Right atrium auricular region (tissue), 2 donors: ENCODE measurements at regions not wholly inside any gene's neighbourhood (a gene's known extent, or its start where the extent isn't known, plus 50 kb on each side); places are given as distances from the start of the nearest gene placed in this dataset.

Experiments
- DNase-seq: peaks from one replicate; pipeline ENCODE4 v3.0.0-alpha.2; 2019; ENCODE audit warnings: low spot score
- H3K27ac ChIP-seq, 2 donors: fragments of 200-600 bp; sonication (generic); 1 replicate in 1 of 2; 2 replicates in 1 of 2; pipeline ENCODE4 v1.5.1; 2016 to 2019
- H3K27me3 ChIP-seq, 2 donors: fragments of 200-600 bp; sonication (generic); one replicate each; pipeline versions ENCODE4 v1.5.1 to v1.6.0; 2017 to 2019
- H3K36me3 ChIP-seq: fragments of 200-600 bp; sonication (generic); one replicate; pipeline ENCODE4 v1.5.1; 2016
- H3K4me1 ChIP-seq, 2 donors: fragments of 200-600 bp; sonication (generic); one replicate each; pipeline versions ENCODE4 v1.5.1 to v1.6.0; 2017 to 2019
- H3K4me3 ChIP-seq, 2 donors: fragments of 200-600 bp; sonication (generic); 1 replicate in 1 of 2; 2 replicates in 1 of 2; pipeline ENCODE4 v1.5.1; 2017 to 2019; ENCODE audit warnings: mild to moderate bottlenecking in 1 of 2, moderate library complexity in 1 of 2
- H3K9me3 ChIP-seq, 2 donors: fragments of 200-600 bp; sonication (generic); one replicate each; pipeline ENCODE4 v1.5.1; 2019
- TF ChIP-seq, protein P1 (sequence below), 2 donors: fragments of 200-600 bp; sonication (generic); IDR thresholded peaks; one replicate each; pipeline ENCODE4 v1.5.1; 2019; ENCODE audit warnings: antibody characterized with exemption in 2 of 2

GRCh38 chr4:147351083-147351787, 129.7 kb upstream of the EDNRA start:
- Histone ChIP-seq H3K4me1 (no peaks in the 10 kb centered on the region), H3K27me3 (no peaks in the 10 kb centered on the region), H3K27ac (no peak overlapping the region), H3K4me3 (no peak overlapping the region), H3K36me3 (no peaks in the 10 kb centered on the region), H3K9me3 (no peaks in the 10 kb centered on the region)
- DNase-seq: no peak
- TF ChIP-seq, protein P1, sequence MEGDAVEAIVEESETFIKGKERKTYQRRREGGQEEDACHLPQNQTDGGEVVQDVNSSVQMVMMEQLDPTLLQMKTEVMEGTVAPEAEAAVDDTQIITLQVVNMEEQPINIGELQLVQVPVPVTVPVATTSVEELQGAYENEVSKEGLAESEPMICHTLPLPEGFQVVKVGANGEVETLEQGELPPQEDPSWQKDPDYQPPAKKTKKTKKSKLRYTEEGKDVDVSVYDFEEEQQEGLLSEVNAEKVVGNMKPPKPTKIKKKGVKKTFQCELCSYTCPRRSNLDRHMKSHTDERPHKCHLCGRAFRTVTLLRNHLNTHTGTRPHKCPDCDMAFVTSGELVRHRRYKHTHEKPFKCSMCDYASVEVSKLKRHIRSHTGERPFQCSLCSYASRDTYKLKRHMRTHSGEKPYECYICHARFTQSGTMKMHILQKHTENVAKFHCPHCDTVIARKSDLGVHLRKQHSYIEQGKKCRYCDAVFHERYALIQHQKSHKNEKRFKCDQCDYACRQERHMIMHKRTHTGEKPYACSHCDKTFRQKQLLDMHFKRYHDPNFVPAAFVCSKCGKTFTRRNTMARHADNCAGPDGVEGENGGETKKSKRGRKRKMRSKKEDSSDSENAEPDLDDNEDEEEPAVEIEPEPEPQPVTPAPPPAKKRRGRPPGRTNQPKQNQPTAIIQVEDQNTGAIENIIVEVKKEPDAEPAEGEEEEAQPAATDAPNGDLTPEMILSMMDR (IDR thresholded peaks at IDR 0.05): no peak

DNA sequence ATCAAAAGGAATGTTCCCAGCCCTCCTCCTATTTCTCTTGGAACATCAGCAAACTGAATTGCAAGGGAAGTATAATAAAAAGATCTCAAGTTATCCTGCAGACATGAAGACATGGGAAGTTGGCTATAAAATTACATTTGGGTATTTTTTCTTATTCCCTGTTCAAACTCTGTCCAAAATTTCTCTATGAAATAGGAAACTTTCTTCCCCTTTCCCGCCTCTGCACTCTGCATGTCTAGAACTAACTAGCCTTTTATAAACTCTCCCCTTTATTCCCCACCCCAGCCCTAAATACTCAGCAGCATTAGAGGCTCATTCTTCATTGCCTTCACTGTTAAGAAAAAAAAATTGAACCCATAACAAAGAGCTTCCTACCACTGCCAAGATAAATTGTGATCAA, 126.7 kb upstream of the EDNRA start:
- no peaks in the 10 kb centered on the region for H3K36me3 ChIP-seq
- no peak overlapping the region for H3K27ac ChIP-seq
- no peak overlapping the region for H3K4me3 ChIP-seq
- no peaks in the 10 kb centered on the region for H3K9me3 ChIP-seq
- TF ChIP-seq, protein P1 (IDR thresholded peaks at IDR 0.05): no peak
- H3K27me3 ChIP-seq: no peaks in the 10 kb centered on the region
- no peaks in the 10 kb centered on the region for H3K4me1 ChIP-seq
- DNase-seq: no peak

DNA sequence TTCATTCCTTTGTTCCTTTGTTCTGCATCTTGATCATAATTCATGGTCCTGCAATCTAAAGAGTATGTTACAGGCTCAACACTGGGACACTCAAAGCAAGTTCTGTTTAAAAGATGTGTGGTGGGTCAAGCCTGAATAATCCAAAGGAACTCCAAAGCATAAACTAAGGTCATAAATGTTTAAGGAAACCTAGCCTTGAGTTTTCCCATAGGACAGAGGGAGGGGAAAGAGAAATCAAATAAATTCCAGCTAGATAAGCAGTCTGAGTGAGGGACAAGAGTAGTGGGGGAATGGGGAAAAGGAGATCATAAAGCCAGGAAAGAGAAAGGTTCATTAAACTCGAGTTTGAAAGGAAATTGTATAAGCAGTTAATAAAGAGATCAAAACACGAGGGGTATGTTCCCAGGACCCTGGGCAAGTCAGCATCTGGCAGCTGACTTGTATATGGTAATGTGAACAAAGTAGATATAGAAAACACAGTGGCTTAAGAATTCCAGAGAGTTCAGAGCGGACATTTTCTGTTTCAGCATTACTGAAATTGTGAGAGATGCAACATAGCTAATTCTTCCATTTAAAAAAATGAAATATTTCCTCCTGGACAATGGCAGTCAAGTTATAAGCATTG, 125.8 kb upstream of the EDNRA start:
- H3K27me3 ChIP-seq: no peaks in the 10 kb centered on the region
- H3K9me3 ChIP-seq: no peaks in the 10 kb centered on the region
- H3K4me1 ChIP-seq: peaks cover 0 to 3% of the 10 kb centered on the region in 2 donors
- no peaks in the 10 kb centered on the region for H3K36me3 ChIP-seq
- H3K4me3 ChIP-seq: no peak overlapping the region
- TF ChIP-seq, protein P1 (IDR thresholded peaks at IDR 0.05): no peak
- no peak for DNase-seq
- no peak overlapping the region for H3K27ac ChIP-seq

GRCh38 chr4:147355847-147356246, 125.0 kb upstream of the EDNRA start:
- peaks cover 0 to 6% of the 10 kb centered on the region in 2 donors for H3K4me1 ChIP-seq
- no peaks in the 10 kb centered on the region for H3K36me3 ChIP-seq
- DNase-seq: no peak
- H3K27me3 ChIP-seq: no peaks in the 10 kb centered on the region
- H3K9me3 ChIP-seq: no peaks in the 10 kb centered on the region
- H3K4me3 ChIP-seq: no peak overlapping the region
- TF ChIP-seq, protein P1 (IDR thresholded peaks at IDR 0.05): no peak
- H3K27ac ChIP-seq: no peak overlapping the region

GRCh38 chr4:147360301-147360700, 120.6 kb upstream of the EDNRA start:
- Histone ChIP-seq H3K9me3 (no peaks in the 10 kb centered on the region), H3K4me1 (peaks cover 0 to 33% of the 10 kb centered on the region in 2 donors), H3K27me3 (no peaks in the 10 kb centered on the region), H3K27ac (peak overlapping the region in 1 of 2 donors; percentile 74), H3K36me3 (no peaks in the 10 kb centered on the region), H3K4me3 (no peak overlapping the region)
- TF ChIP-seq, protein P1 (IDR thresholded peaks at IDR 0.05): no peak
- DNase-seq: no peak
